Spleen (tissue), 11 donors: ENCODE measurements at regions not wholly inside any gene's neighbourhood (a gene's known extent, or its start where the extent isn't known, plus 50 kb on each side); places are given as distances from the start of the nearest gene placed in this dataset.

Source experiments
- DNase-seq: peaks from one replicate; pipeline ENCODE4 v3.0.0-alpha.2; 2020
- H3K27ac ChIP-seq, 8 donors: fragments of 200-600 bp; sonication (generic) in 7 of 8; 1 replicate in 4 of 8; 2 replicates in 4 of 8; pipeline versions ENCODE4 v1.5.0 to v1.8.0; 2016 to 2021; ENCODE audit warnings: inconsistent platforms in 4 of 8, mild to moderate bottlenecking in 4 of 8, moderate library complexity in 1 of 8
- H3K27me3 ChIP-seq, 7 donors: fragments of 200-600 bp; sonication (generic) in 6 of 7; replicated peaks in 1 of 7; 1 replicate in 4 of 7; 2 replicates in 3 of 7; pipeline versions ENCODE4 v1.5.0 to v1.8.0; 2016 to 2021; ENCODE audit warnings: inconsistent platforms in 3 of 7, mild to moderate bottlenecking in 1 of 7
- H3K36me3 ChIP-seq, 6 donors: fragments of 200-600 bp; sonication (generic) in 5 of 6; 1 replicate in 4 of 6; 2 replicates in 2 of 6; pipeline versions ENCODE4 v1.5.0 to v1.8.0; 2016 to 2021; ENCODE audit warnings: inconsistent platforms in 2 of 6
- H3K4me1 ChIP-seq, 6 donors: fragments of 200-600 bp; sonication (generic) in 5 of 6; 1 replicate in 3 of 6; 2 replicates in 3 of 6; pipeline versions ENCODE4 v1.5.0 to v1.8.0; 2016 to 2021; ENCODE audit warnings: inconsistent platforms in 3 of 6
- H3K4me3 ChIP-seq, 8 donors: fragments of 200-600 bp; sonication (generic) in 7 of 8; 1 replicate in 4 of 8; 2 replicates in 4 of 8; pipeline versions ENCODE4 v1.5.0 to v1.8.0; 2016 to 2021; ENCODE audit warnings: inconsistent platforms in 4 of 8, mild to moderate bottlenecking in 4 of 8, moderate library complexity in 2 of 8
- H3K9me3 ChIP-seq, 8 donors: fragments of 200-600 bp; sonication (generic) in 7 of 8; 1 replicate in 4 of 8; 2 replicates in 4 of 8; pipeline versions ENCODE4 v1.5.0 to v1.8.0; 2016 to 2021; ENCODE audit warnings: inconsistent platforms in 4 of 8
- CTCF ChIP-seq, 11 experiments: fragments of 200-600 bp in 7 of 11; fragments of 450-650 bp in 4 of 11; sonication (generic) in 4 of 11; IDR thresholded peaks in 8 of 11; conservative IDR thresholded peaks in 3 of 11; 1 replicate in 7 of 11; 2 replicates in 4 of 11; pipeline versions ENCODE4 v1.4.0 to v1.8.0; 2016 to 2021; ENCODE audit warnings: antibody characterized with exemption in 11 of 11, inconsistent platforms in 4 of 11, mild to moderate bottlenecking in 1 of 11
- POLR2A ChIP-seq, 3 donors: fragments of 450-650 bp; IDR thresholded peaks; one replicate each; pipeline ENCODE4 v1.5.1; 2017; ENCODE audit warnings: antibody characterized with exemption in 3 of 3, mild to moderate bottlenecking in 1 of 3
- POLR2AphosphoS5 ChIP-seq, 3 donors: sonication (generic); formaldehyde crosslinking; IDR thresholded peaks; one replicate each; pipeline ENCODE4 v1.5.1; 2017; ENCODE audit warnings: antibody characterized with exemption in 3 of 3
- WGBS, 5 donors: extraction: QIAGEN DNeasy Blood & Tissue Kit in 3 of 5; methylation state at CpG; one replicate each; pipeline versions ENCODE4 v1.1.5 to v1.1.7; 2013 to 2018; 5-methylcytosine and 5-hydroxymethylcytosine counted together
- intact Hi-C: fragments of 100-400 bp; cut with DNase I; formaldehyde crosslinking; loops from one replicate; pipeline ENCODE4 v1.15.0; 2023; ENCODE audit warnings: low total_unique reads
- donor health status: healthy with polysubstance abuse.
- donor health status: DM: no; HTN: no; CAD: no; lungs with moderate emphysema.
- donor health status: DM: no; HTN: no; CAD: no.
- donor health status: Bipolar disorder and iron deficiency.
- donor health status: healthy.
- donor health status: DM: no; HTN: no; CAD: no.
- donor health status: DM: yes; HTN: yes; CAD: no.

- no peaks in the 10 kb centered on the region for H3K36me3 ChIP-seq
- no peaks in the 10 kb centered on the region for H3K4me1 ChIP-seq
- no peak overlapping the region for H3K27ac ChIP-seq
- WGBS, 5 donors: 56 to 100% (median 83%) methylated on average over 1 of the region's 1 CpG
- H3K27me3 ChIP-seq: peaks cover 0 to 2% (median 0%) of the 10 kb centered on the region in 7 donors
- no peak overlapping the region for H3K4me3 ChIP-seq
- TF ChIP-seq POLR2A (IDR thresholded peaks at IDR 0.05) (no peak), POLR2AphosphoS5 (IDR thresholded peaks at IDR 0.05) (no peak), CTCF (IDR thresholded peaks at IDR 0.05 in 8 of 11, conservative IDR thresholded peaks at IDR 0.05 in 3 of 11) (no peak)
- intact Hi-C loops: no loop called here
- peaks cover 0 to 18% (median 0%) of the 10 kb centered on the region in 8 donors for H3K9me3 ChIP-seq
- no peak for DNase-seq
These were observed 234.4 kb upstream of the ATP6AP2 start for GRCh38 chrX:40346379-40346778.

- TF ChIP-seq CTCF (IDR thresholded peaks at IDR 0.05 in 8 of 11, conservative IDR thresholded peaks at IDR 0.05 in 3 of 11) (no peak), POLR2A (IDR thresholded peaks at IDR 0.05) (no peak), POLR2AphosphoS5 (IDR thresholded peaks at IDR 0.05) (no peak)
- WGBS, 5 donors: 81 to 96% (median 90%) methylated on average over 4 to 12 of the region's 12 CpGs; no CpG with 5 or more reads in 1 of the 5 donors
- H3K27me3 ChIP-seq: no peaks in the 10 kb centered on the region
- H3K4me3 ChIP-seq: no peak overlapping the region
- intact Hi-C loops: no loop called here
- no peak for DNase-seq
- no peak overlapping the region for H3K27ac ChIP-seq
- peaks cover 0 to 13% (median 0%) of the 10 kb centered on the region in 8 donors for H3K9me3 ChIP-seq
- H3K4me1 ChIP-seq: no peaks in the 10 kb centered on the region
- no peaks in the 10 kb centered on the region for H3K36me3 ChIP-seq
These were observed 237.5 kb upstream of the ATP6AP2 start for GRCh38 chrX:40343319-40343718.

GRCh38 chrX:40340116-40340515, 240.7 kb upstream of the ATP6AP2 start:
- H3K4me3 ChIP-seq: no peak overlapping the region
- intact Hi-C loops: no loop called here
- no peak for DNase-seq
- TF ChIP-seq CTCF (IDR thresholded peaks at IDR 0.05 in 8 of 11, conservative IDR thresholded peaks at IDR 0.05 in 3 of 11) (no peak), POLR2AphosphoS5 (IDR thresholded peaks at IDR 0.05) (no peak), POLR2A (IDR thresholded peaks at IDR 0.05) (no peak)
- no peaks in the 10 kb centered on the region for H3K36me3 ChIP-seq
- H3K4me1 ChIP-seq: no peaks in the 10 kb centered on the region
- no peak overlapping the region for H3K27ac ChIP-seq
- H3K9me3 ChIP-seq: no peaks in the 10 kb centered on the region
- 59 to 90% (median 67%) methylated on average over 1 of the region's 1 CpG for WGBS, 5 donors
- H3K27me3 ChIP-seq: no peaks in the 10 kb centered on the region

GRCh38 chrX:40333344-40333743, 235.6 kb upstream of the BCOR start:
- intact Hi-C loops: no loop called here
- H3K9me3 ChIP-seq: peaks cover 0 to 12% (median 0%) of the 10 kb centered on the region in 8 donors
- H3K36me3 ChIP-seq: no peaks in the 10 kb centered on the region
- H3K4me1 ChIP-seq: no peaks in the 10 kb centered on the region
- H3K4me3 ChIP-seq: no peak overlapping the region
- DNase-seq: no peak
- no peak for TF ChIP-seq POLR2A (IDR thresholded peaks at IDR 0.05)
- TF ChIP-seq POLR2AphosphoS5 (IDR thresholded peaks at IDR 0.05): no peak
- no peak for TF ChIP-seq CTCF (IDR thresholded peaks at IDR 0.05 in 8 of 11, conservative IDR thresholded peaks at IDR 0.05 in 3 of 11)
- no peak overlapping the region for H3K27ac ChIP-seq
- H3K27me3 ChIP-seq: no peaks in the 10 kb centered on the region
- 80 to 97% (median 92%) methylated on average over 3 of the region's 3 CpGs for WGBS, 5 donors
